Left cardiac atrium (tissue), 4 donors: ENCODE measurements at regions not wholly inside any gene's neighbourhood (a gene's known extent, or its start where the extent isn't known, plus 50 kb on each side); places are given as distances from the start of the nearest gene placed in this dataset.
"Not testable (repeated sequence)": the region's sequence is repeated elsewhere in the genome, so short reads cannot be mapped to it uniquely, and the experiment has no call there.

Experiments
- ATAC-seq, 2 donors: fragments of 200-7000 bp; cut with Tn5 transposase; one replicate each; pipeline ENCODE4 v1.9.1; 2020; ENCODE audit warnings: mild to moderate bottlenecking in 2 of 2, moderate library complexity in 2 of 2
- DNase-seq: peaks from one replicate; pipeline ENCODE4 v3.0.0-alpha.2; 2020
- intact Hi-C, 2 donors: fragments of 100-400 bp; cut with DNase I; formaldehyde crosslinking; loops; one replicate each; pipeline versions ENCODE4 v1.14.1 to v1.15.1; 2022 to 2023
- donor health status: DM: no; HTN: yes; CAD: no.
- donor health status: DM: no; HTN: yes; CAD: no; lungs with severe emphysema.
- donor health status: DM: yes; HTN: yes; CAD: no.
- donor health status: Dilated cardiomyopathy.

GRCh38 chr1:94769551-94769950 lies 50.6 kb upstream of the SLC44A3 start:
- DNase-seq: no peak
- intact Hi-C loops: no loop called here

GRCh38 chr1:94768036-94768435 lies 52.1 kb upstream of the SLC44A3 start:
- ATAC-seq (no peak), DNase-seq (no peak)
- intact Hi-C loops: no loop called here

More at GRCh38 chr1:94769551-94769950, 50.6 kb upstream of the SLC44A3 start:
- ATAC-seq: no peak

- intact Hi-C loops: no loop called here
- DNase-seq (no peak), ATAC-seq (no peak)
These were observed 54.2 kb upstream of the SLC44A3 start for GRCh38 chr1:94765958-94766357.

DNA sequence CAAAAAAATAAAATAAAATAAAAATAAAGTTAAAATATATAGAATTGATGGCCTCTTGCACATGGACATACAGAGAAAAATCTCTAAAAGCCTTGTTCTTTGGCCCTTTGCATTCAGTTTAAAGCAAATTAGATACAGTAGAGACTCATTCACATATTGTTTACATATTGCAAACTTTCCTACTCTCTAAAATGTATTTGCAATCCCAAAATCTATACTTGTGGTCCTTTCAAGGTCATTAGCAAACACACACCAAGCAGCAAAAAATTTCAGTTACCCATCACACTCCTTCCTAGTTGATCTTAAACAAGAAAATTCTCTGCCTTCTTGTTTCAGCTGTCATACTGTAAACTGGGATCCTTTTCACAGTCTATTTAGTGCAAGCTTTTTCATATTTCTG lies 61.0 kb upstream of the SLC44A3 start:
- no peak for ATAC-seq
- intact Hi-C loops: no loop called here
- DNase-seq: no peak

- ATAC-seq (peak; percentile 72 to 80), DNase-seq (peak; percentile 48)
- intact Hi-C loops: no loop called here
These were observed 62.2 kb upstream of the SLC44A3 start for GRCh38 chr1:94757931-94758330.

- intact Hi-C loops: no loop called here
- ATAC-seq (peak; percentile 29 to 46), DNase-seq (no peak)
These were observed 64.5 kb upstream of the SLC44A3 start for GRCh38 chr1:94755675-94756074.

GRCh38 chr1:94755016-94755415 lies 65.1 kb upstream of the SLC44A3 start:
- DNase-seq, intact Hi-C loops: not testable (repeated sequence)
- ATAC-seq: peak in 1 of 2 donors; percentile 9

- intact Hi-C loops: no loop called here
- DNase-seq (no peak), ATAC-seq (peak; percentile 62 to 63)
These were observed 65.6 kb upstream of the SLC44A3 start for GRCh38 chr1:94754570-94754969.

- no peak for DNase-seq
- ATAC-seq: no peak
- intact Hi-C loops: no loop called here
These were observed 66.1 kb upstream of the SLC44A3 start for GRCh38 chr1:94754095-94754494.

- intact Hi-C loops: no loop called here
- DNase-seq: peak; percentile 48
- ATAC-seq: peak; percentile 74 to 79
These were observed 66.8 kb upstream of the SLC44A3 start for GRCh38 chr1:94753171-94753972.

DNA sequence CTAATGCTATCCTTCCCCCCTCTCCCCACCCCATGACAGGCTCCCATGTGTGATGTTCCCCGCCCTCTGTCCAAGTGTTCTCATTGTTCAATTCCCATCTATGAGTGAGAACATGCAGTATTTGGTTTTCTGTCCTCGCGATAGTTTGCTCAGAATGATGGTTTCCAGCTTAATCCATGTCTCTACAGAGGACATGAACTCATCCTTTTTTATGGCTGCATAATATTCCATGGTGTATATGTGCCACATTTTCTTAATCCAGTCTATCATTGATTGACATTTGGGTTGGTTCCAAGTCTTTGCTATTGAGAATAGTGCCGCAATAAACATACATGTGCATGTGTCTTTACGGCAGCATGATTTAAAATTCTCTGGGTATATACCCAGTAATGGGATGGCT lies 68.7 kb upstream of the SLC44A3 start:
- DNase-seq, intact Hi-C loops, ATAC-seq: not testable (repeated sequence)

- DNase-seq: peak; percentile 41
- intact Hi-C loops: no loop called here
- peak; percentile 39 to 91 for ATAC-seq
These were observed 73.3 kb upstream of the SLC44A3 start for GRCh38 chr1:94746635-94747525.

- no peak for ATAC-seq
- intact Hi-C loops: no loop called here
- DNase-seq: no peak
These were observed 74.4 kb upstream of the SLC44A3 start for GRCh38 chr1:94745742-94746141.

DNA sequence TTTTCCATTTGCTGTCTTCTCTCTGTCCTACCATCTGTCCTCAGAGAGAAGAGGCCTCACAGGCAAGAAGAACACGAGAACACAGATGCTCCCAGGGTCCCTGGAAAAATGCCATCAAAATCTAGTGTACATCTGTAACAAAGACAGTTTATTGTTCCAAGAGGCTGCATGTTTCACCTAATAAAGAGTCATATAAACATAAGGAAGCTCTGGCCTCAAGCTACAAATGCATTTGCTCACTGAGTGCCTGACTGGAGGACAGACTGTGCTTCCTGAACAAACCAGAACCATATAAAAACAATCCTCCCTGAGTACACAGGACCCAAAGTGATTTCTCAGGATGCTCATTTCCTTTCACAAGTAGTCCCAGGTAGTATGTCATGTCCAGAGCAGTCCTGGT lies 76.3 kb upstream of the SLC44A3 start:
- ATAC-seq (no peak), DNase-seq (no peak)
- intact Hi-C loops: no loop called here

DNA sequence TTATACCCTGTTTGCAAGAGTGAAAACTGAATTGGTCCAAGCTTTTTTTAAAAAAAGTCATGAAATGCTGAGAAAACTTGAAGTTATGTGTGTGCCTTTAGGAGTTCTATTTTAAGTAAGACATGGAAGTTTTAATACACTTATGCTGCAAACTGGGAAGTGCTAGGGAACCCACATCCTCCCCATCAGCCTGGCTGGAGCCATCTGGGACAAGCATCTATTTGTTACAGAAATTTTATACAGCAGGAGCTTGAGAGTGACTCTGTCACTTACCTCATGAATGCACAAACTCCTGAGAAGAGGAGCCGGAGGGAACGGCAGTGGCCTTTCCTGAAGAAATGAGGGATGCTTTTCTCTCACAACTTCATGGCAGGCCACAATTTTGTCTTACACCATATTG lies 78.2 kb upstream of the SLC44A3 start:
- ATAC-seq: no peak
- intact Hi-C loops: no loop called here
- DNase-seq: no peak

DNA sequence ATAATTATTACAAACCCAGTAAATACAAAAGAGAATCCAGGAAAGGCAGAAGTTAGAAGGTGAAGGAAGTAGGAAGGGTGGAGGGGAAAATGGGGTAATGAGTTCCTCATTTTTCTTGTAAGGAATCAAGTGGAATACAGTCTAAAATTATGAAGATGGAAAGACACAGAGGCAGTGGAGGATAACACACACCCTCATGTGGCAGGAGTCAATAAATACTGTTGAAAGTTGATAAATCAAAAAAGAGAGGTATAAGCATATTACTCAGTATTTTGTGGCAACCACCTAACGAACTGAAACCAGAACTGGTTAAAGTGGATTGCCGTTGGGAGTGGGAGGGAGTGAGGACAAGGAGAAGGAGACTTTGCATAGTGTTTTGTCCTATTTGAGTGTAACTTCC lies 78.6 kb upstream of the SLC44A3 start:
- DNase-seq (no peak), ATAC-seq (no peak)
- intact Hi-C loops: no loop called here

- intact Hi-C loops: loop anchor here in 1 of 2 donors (10.0 kb wide), 1 partner anchor 55 kb away; no protein-coding TSS in a partner anchor
These were observed 80.6 kb upstream of the SLC44A3 start for GRCh38 chr1:94739521-94740061.

GRCh38 chr1:94738371-94738770 lies 81.8 kb upstream of the SLC44A3 start:
- intact Hi-C loops: loop anchor here in 1 of 2 donors (10.0 kb wide), 1 partner anchor 56 kb away; no protein-coding TSS in a partner anchor
- ATAC-seq: no peak

More at GRCh38 chr1:94739521-94740061, 80.6 kb upstream of the SLC44A3 start:
- DNase-seq (peak; percentile 67), ATAC-seq (peak in 1 of 2 donors; percentile 59)

GRCh38 chr1:94737124-94737998 lies 82.8 kb upstream of the SLC44A3 start:
- ATAC-seq: no peak
- intact Hi-C loops: loop anchor here in 1 of 2 donors (10.0 kb wide), 1 partner anchor 57 kb away; no protein-coding TSS in a partner anchor
- no peak for DNase-seq

More at GRCh38 chr1:94738371-94738770, 81.8 kb upstream of the SLC44A3 start:
- no peak for DNase-seq
